Loucy (cell line): ENCODE measurements at regions not wholly inside any gene's neighbourhood (a gene's known extent, or its start where the extent isn't known, plus 50 kb on each side); places are given as distances from the start of the nearest gene placed in this dataset.

Experiments
- EZH2phosphoT487 ChIP-seq: fragments of 200-600 bp; IDR thresholded peaks from 2 replicates; pipeline ENCODE4 v1.6.1; 2018; ENCODE audit warnings: antibody characterized with exemption, mild to moderate bottlenecking, moderate library complexity, borderline replicate concordance
- TF ChIP-seq, protein P1 (sequence below): fragments of 200-600 bp; sonication (generic); conservative IDR thresholded peaks from 2 replicates; pipeline ENCODE4 v1.5.1; 2014; ENCODE audit warnings: mild to moderate bottlenecking, antibody characterized with exemption, low read length

DNA sequence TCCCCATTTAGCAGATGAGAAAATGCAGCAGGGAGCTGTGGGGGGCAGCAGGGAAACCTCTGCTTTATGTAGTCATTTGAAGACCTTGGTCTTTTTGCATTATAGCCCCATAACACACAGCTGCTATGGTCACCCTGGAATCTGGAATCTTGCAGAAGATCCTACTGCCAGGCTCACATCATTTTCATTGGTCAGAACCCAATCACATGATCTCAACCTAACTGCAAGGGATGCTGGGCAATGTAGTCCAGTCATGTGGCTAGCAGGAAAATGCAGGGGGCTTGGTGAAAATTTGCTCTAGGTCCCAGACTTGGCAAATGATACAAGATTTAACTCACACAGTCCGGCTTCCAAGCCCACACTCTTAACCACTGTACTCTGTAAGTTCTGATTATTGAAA is 1028.7 kb downstream of the AACS start:
- TF ChIP-seq, protein P1, sequence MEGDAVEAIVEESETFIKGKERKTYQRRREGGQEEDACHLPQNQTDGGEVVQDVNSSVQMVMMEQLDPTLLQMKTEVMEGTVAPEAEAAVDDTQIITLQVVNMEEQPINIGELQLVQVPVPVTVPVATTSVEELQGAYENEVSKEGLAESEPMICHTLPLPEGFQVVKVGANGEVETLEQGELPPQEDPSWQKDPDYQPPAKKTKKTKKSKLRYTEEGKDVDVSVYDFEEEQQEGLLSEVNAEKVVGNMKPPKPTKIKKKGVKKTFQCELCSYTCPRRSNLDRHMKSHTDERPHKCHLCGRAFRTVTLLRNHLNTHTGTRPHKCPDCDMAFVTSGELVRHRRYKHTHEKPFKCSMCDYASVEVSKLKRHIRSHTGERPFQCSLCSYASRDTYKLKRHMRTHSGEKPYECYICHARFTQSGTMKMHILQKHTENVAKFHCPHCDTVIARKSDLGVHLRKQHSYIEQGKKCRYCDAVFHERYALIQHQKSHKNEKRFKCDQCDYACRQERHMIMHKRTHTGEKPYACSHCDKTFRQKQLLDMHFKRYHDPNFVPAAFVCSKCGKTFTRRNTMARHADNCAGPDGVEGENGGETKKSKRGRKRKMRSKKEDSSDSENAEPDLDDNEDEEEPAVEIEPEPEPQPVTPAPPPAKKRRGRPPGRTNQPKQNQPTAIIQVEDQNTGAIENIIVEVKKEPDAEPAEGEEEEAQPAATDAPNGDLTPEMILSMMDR, result no peak
- no peak for TF ChIP-seq EZH2phosphoT487
